SK-N-SH treated with all-trans-retinoic acid at 6 μM for 48 hours (cell line): ENCODE measurements at regions not wholly inside any gene's neighbourhood (a gene's known extent, or its start where the extent isn't known, plus 50 kb on each side); places are given as distances from the start of the nearest gene placed in this dataset.

Source experiments
- ATAC-seq: fragments of 200-7000 bp; cut with Tn5 transposase; 3 replicates; pipeline ENCODE4 v1.9.1; 2020; ENCODE audit warnings: mild to moderate bottlenecking, moderate library complexity
- BACH2 ChIP-seq: fragments of 250-450 bp; sonication (Bioruptor Pico); IDR thresholded peaks from 2 replicates; pipeline ENCODE4 v1.9.0; 2021; ENCODE audit warnings: mild to moderate bottlenecking, borderline replicate concordance
- CSDC2 ChIP-seq: fragments of 250-450 bp; sonication (Bioruptor Pico); IDR thresholded peaks from 2 replicates; pipeline ENCODE4 v1.5.0; 2020; ENCODE audit warnings: mild to moderate bottlenecking, moderate library complexity
- ESRRG ChIP-seq: fragments of 250-450 bp; sonication (Bioruptor Pico); IDR thresholded peaks from 2 replicates; pipeline ENCODE4 v1.6.1; 2021; ENCODE audit warnings: mild to moderate bottlenecking
- GLIS3 ChIP-seq: fragments of 250-450 bp; sonication (Bioruptor Pico); IDR thresholded peaks from 2 replicates; pipeline ENCODE4 v1.5.0; 2020; ENCODE audit warnings: mild to moderate bottlenecking, moderate library complexity
- ISL1 ChIP-seq: fragments of 250-450 bp; sonication (Bioruptor Pico); IDR thresholded peaks from 2 replicates; pipeline ENCODE4 v2.1.2; 2022; ENCODE audit warnings: mild to moderate bottlenecking, moderate library complexity
- OSR1 ChIP-seq: fragments of 250-450 bp; sonication (Bioruptor Pico); IDR thresholded peaks from 2 replicates; pipeline ENCODE4 v1.8.0; 2022; ENCODE audit warnings: moderate library complexity, mild to moderate bottlenecking, inconsistent platforms
- PPARA ChIP-seq: fragments of 250-450 bp; sonication (Bioruptor Pico); IDR thresholded peaks from 2 replicates; pipeline ENCODE4 v1.5.0; 2020; ENCODE audit warnings: mild to moderate bottlenecking, borderline replicate concordance
- RARB ChIP-seq: fragments of 250-450 bp; sonication (Bioruptor Pico); IDR thresholded peaks from 2 replicates; pipeline ENCODE4 v1.8.0; 2021; ENCODE audit warnings: mild to moderate bottlenecking, moderate library complexity
- SNAI2 ChIP-seq: fragments of 250-450 bp; sonication (Bioruptor Pico); IDR thresholded peaks from 2 replicates; pipeline ENCODE4 v1.5.0; 2020; ENCODE audit warnings: mild to moderate bottlenecking, moderate library complexity
- ZC3H10 ChIP-seq: fragments of 250-450 bp; sonication (Bioruptor Pico); IDR thresholded peaks from 2 replicates; pipeline ENCODE4 v1.5.1; 2021; ENCODE audit warnings: mild to moderate bottlenecking, moderate library complexity
- ZFP3 ChIP-seq: fragments of 250-450 bp; sonication (Bioruptor Pico); IDR thresholded peaks from 2 replicates; pipeline ENCODE4 v1.5.0; 2020; ENCODE audit warnings: mild to moderate bottlenecking, moderate library complexity
- ZFP30 ChIP-seq: fragments of 450-650 bp; formaldehyde crosslinking; IDR thresholded peaks from 2 replicates; pipeline ENCODE4 v1.5.0; 2022; ENCODE audit warnings: mild to moderate bottlenecking, moderate library complexity
- ZNF70 ChIP-seq: fragments of 450-650 bp; formaldehyde crosslinking; IDR thresholded peaks from 2 replicates; pipeline ENCODE4 v1.5.0; 2020; ENCODE audit warnings: mild to moderate bottlenecking, moderate library complexity
- ZNF8 ChIP-seq: fragments of 450-650 bp; formaldehyde crosslinking; IDR thresholded peaks from 2 replicates; pipeline ENCODE4 v1.5.0; 2020; ENCODE audit warnings: mild to moderate bottlenecking, moderate library complexity
- TF ChIP-seq, protein P1 (sequence below): fragments of 250-450 bp; sonication (Bioruptor Pico); IDR thresholded peaks from 2 replicates; pipeline ENCODE4 v1.5.1; 2020; ENCODE audit warnings: low read depth, mild to moderate bottlenecking, moderate library complexity
- TF ChIP-seq, protein P2 (sequence below): fragments of 250-450 bp; sonication (Bioruptor Pico); IDR thresholded peaks from 2 replicates; pipeline ENCODE4 v1.5.0; 2020; ENCODE audit warnings: mild to moderate bottlenecking, moderate library complexity
- TF ChIP-seq, protein P3 (sequence below): fragments of 250-450 bp; sonication (Bioruptor Pico); IDR thresholded peaks from 2 replicates; pipeline ENCODE4 v1.5.1; 2021; ENCODE audit warnings: mild to moderate bottlenecking, moderate library complexity
- TF ChIP-seq, protein P4 (sequence below): fragments of 250-450 bp; sonication (Bioruptor Pico); IDR thresholded peaks from 2 replicates; pipeline ENCODE4 v1.8.0; 2021; ENCODE audit warnings: low read depth, mild to moderate bottlenecking, moderate library complexity, borderline replicate concordance
- TF ChIP-seq, protein P5 (sequence below): fragments of 250-450 bp; sonication (Bioruptor Pico); IDR thresholded peaks from 2 replicates; pipeline ENCODE4 v1.8.0; 2020; ENCODE audit warnings: mild to moderate bottlenecking, moderate library complexity, borderline replicate concordance

DNA sequence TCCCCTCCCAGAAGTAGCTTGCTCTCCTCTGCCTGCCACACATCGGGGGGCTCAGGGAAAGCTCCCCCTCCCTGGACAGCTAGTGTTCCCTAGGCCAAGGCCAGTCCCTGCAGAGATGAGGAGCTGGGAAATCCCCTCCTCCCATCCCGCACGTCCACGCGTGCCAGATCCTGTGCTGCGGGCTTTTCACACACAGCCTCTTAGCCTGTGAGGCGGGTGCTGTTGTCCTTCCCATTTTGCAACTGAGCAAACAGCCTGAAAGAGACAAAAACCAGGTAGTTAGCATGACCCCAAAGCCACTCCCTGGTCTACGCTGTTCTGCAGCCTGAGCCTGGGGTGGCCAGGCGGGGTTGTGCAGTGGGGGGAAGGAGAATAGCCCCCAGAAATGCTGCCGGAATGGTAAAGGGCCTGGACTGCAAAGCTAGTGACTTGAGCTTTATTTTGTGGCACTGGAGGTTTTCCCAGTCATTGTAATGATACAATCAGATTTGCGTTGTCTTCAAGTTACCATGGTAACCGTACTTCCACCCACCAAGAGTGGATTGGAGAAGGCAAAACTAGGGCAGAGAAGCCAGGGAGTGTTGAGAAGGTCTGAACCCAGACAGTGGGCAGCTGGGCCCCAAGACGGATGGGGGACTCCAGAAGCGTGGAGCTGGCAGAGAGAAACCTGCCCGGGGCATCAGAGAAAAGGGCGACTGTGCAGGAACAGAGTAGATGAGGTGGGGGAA, 98.6 kb upstream of the KCTD7 start (continued):
- TF ChIP-seq, protein P1, sequence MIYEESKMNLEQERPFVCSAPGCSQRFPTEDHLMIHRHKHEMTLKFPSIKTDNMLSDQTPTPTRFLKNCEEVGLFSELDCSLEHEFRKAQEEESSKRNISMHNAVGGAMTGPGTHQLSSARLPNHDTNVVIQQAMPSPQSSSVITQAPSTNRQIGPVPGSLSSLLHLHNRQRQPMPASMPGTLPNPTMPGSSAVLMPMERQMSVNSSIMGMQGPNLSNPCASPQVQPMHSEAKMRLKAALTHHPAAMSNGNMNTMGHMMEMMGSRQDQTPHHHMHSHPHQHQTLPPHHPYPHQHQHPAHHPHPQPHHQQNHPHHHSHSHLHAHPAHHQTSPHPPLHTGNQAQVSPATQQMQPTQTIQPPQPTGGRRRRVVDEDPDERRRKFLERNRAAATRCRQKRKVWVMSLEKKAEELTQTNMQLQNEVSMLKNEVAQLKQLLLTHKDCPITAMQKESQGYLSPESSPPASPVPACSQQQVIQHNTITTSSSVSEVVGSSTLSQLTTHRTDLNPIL (CRISPR knock-in tag): no peak
- no peak for TF ChIP-seq ZFP3 (CRISPR knock-in tag)

DNA sequence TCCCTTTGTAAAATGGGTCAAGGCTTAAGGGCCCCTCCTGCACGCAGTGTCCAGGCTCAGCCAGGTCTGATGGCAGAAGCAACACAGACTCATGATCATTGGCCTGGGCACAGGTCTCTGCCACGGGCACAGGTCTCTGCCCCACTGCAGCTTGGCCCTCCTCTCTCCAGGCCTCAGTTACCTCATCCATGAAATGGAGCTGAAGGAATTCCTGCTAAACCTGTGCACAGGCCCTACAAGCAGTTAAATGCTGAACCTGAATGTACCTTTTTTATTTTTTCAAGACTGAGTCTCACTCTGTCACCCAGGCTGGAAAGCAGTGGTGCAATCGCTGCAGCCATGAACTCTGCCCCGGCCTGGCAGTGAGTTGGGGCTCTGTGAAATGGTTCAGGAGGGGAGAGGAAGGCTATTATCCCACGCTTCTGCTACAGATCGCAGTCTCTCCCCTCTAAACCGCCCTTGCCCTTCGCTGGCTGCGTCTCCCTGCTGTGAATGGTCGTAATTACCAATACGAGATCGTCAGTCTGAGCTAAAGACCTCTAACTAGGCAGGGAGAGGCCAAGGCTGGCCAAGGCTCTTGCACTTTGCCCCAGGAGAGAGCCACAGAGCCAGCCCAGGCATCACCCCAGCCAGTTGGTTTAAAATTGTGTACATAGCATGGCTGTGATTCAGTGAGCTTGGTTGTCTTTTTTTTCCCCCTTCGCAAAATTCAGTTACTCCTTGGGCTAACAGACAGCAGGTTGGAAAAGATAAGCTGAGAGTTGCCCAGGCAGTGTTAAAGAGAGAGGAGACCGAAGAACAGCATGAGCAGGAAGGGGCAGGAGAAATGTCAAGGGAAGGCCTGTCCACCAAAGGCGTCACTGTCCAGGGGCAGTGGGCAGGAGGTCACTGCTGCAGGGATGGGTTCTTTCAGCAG, 93.0 kb upstream of the KCTD7 start:
- no peak for TF ChIP-seq ISL1 (CRISPR knock-in tag)
- TF ChIP-seq ZC3H10: no peak
- TF ChIP-seq OSR1 (CRISPR knock-in tag): no peak
- no peak for TF ChIP-seq BACH2 (CRISPR knock-in tag)
- TF ChIP-seq ZFP3 (CRISPR knock-in tag): no peak
- TF ChIP-seq GLIS3 (CRISPR knock-in tag): no peak
- no peak for TF ChIP-seq ESRRG
- no peak for TF ChIP-seq RARB (CRISPR knock-in tag)
- TF ChIP-seq, protein P2, sequence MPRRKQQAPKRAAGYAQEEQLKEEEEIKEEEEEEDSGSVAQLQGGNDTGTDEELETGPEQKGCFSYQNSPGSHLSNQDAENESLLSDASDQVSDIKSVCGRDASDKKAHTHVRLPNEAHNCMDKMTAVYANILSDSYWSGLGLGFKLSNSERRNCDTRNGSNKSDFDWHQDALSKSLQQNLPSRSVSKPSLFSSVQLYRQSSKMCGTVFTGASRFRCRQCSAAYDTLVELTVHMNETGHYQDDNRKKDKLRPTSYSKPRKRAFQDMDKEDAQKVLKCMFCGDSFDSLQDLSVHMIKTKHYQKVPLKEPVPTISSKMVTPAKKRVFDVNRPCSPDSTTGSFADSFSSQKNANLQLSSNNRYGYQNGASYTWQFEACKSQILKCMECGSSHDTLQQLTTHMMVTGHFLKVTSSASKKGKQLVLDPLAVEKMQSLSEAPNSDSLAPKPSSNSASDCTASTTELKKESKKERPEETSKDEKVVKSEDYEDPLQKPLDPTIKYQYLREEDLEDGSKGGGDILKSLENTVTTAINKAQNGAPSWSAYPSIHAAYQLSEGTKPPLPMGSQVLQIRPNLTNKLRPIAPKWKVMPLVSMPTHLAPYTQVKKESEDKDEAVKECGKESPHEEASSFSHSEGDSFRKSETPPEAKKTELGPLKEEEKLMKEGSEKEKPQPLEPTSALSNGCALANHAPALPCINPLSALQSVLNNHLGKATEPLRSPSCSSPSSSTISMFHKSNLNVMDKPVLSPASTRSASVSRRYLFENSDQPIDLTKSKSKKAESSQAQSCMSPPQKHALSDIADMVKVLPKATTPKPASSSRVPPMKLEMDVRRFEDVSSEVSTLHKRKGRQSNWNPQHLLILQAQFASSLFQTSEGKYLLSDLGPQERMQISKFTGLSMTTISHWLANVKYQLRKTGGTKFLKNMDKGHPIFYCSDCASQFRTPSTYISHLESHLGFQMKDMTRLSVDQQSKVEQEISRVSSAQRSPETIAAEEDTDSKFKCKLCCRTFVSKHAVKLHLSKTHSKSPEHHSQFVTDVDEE (CRISPR knock-in tag): no peak
- no peak for TF ChIP-seq CSDC2
- TF ChIP-seq ZFP30 (CRISPR knock-in tag): no peak
- no peak for ATAC-seq

DNA sequence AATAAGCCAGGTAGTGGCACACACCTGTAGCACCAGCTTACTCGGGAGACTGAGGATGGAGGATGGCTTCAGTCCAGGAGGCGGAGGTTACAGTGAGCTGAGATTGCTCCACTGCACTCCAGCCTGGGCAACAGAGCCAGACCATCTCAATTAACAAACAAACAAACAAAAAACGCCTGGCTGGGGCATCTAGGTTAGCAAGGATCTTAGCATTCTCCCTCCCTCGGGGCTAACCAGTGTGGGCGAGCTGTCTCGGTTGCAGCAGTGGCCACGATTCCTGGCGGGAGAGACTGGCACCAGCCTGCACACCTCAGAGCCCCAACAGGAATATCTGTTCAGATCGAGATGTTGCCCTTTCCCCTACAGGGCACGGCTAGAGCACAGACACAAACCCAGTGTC, 91.3 kb upstream of the KCTD7 start:
- ATAC-seq: no peak
- no peak for TF ChIP-seq ISL1 (CRISPR knock-in tag)
- TF ChIP-seq, protein P3, sequence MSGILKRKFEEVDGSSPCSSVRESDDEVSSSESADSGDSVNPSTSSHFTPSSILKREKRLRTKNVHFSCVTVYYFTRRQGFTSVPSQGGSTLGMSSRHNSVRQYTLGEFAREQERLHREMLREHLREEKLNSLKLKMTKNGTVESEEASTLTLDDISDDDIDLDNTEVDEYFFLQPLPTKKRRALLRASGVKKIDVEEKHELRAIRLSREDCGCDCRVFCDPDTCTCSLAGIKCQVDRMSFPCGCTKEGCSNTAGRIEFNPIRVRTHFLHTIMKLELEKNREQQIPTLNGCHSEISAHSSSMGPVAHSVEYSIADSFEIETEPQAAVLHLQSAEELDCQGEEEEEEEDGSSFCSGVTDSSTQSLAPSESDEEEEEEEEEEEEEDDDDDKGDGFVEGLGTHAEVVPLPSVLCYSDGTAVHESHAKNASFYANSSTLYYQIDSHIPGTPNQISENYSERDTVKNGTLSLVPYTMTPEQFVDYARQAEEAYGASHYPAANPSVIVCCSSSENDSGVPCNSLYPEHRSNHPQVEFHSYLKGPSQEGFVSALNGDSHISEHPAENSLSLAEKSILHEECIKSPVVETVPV (CRISPR knock-in tag): no peak
- TF ChIP-seq ZFP30 (CRISPR knock-in tag): no peak
- TF ChIP-seq RARB (CRISPR knock-in tag): no peak
- TF ChIP-seq SNAI2 (CRISPR knock-in tag): no peak
- TF ChIP-seq, protein P1 (CRISPR knock-in tag): no peak
- no peak for TF ChIP-seq ESRRG
- no peak for TF ChIP-seq PPARA
- TF ChIP-seq, protein P4, sequence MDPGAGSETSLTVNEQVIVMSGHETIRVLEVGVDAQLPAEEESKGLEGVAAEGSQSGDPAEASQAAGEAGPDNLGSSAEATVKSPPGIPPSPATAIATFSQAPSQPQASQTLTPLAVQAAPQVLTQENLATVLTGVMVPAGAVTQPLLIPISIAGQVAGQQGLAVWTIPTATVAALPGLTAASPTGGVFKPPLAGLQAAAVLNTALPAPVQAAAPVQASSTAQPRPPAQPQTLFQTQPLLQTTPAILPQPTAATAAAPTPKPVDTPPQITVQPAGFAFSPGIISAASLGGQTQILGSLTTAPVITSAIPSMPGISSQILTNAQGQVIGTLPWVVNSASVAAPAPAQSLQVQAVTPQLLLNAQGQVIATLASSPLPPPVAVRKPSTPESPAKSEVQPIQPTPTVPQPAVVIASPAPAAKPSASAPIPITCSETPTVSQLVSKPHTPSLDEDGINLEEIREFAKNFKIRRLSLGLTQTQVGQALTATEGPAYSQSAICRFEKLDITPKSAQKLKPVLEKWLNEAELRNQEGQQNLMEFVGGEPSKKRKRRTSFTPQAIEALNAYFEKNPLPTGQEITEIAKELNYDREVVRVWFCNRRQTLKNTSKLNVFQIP: no peak
- TF ChIP-seq, protein P5, sequence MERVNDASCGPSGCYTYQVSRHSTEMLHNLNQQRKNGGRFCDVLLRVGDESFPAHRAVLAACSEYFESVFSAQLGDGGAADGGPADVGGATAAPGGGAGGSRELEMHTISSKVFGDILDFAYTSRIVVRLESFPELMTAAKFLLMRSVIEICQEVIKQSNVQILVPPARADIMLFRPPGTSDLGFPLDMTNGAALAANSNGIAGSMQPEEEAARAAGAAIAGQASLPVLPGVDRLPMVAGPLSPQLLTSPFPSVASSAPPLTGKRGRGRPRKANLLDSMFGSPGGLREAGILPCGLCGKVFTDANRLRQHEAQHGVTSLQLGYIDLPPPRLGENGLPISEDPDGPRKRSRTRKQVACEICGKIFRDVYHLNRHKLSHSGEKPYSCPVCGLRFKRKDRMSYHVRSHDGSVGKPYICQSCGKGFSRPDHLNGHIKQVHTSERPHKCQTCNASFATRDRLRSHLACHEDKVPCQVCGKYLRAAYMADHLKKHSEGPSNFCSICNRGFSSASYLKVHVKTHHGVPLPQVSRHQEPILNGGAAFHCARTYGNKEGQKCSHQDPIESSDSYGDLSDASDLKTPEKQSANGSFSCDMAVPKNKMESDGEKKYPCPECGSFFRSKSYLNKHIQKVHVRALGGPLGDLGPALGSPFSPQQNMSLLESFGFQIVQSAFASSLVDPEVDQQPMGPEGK (CRISPR knock-in tag): no peak
- no peak for TF ChIP-seq GLIS3 (CRISPR knock-in tag)
- no peak for TF ChIP-seq ZNF70 (CRISPR knock-in tag)
- no peak for TF ChIP-seq ZNF8
- no peak for TF ChIP-seq CSDC2
- TF ChIP-seq, all 23 proteins: peak for 0
